ENCODE measurements at regions not wholly inside any gene's neighbourhood (a gene's known extent, or its start where the extent isn't known, plus 50 kb on each side); places are given as distances from the start of the nearest gene placed in this dataset.

DNA sequence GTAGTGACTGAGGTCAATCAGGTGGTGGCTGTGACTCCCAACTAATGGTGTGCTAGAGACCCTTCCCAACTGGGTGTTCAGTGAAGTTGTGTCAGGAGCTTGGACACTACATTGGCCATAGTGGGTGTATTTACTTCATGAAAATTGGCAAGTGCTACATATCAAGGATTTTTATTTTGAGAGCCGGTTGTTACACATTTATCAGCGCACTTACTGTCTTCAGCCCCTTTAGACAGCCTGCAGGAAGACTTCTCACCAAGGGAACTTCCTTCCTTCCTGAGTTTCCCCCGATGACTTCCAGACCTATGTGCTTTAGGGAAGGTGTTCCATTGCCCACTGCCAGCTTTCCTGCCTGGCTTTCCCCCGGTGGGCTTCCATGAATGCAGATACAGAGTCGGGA lies 261.2 kb downstream of the CBLN1 start:
- RAD21 ChIA-PET (ENCODE audit: low non-redundant PET in 1 of 2, low total read pairs in 2 of 2, uncharacterized antibody in 2 of 2, unreplicated experiment in 2 of 2): no interaction called here
- no peaks in the 10 kb centered on the region for H4K20me1 ChIP-seq (ENCODE audit: insufficient read depth)
- no peak overlapping the region for H3K9ac ChIP-seq (ENCODE audit: low read length)
- H3K4me2 ChIP-seq (ENCODE audit: low read length): no peak overlapping the region
- H3K36me3 ChIP-seq (ENCODE audit: control insufficient read depth in 1 of 2, insufficient read depth in 2 of 2, low read length in 2 of 2): no peaks in the 10 kb centered on the region
- POLR2A ChIA-PET: no interaction called here
- no peaks in the 10 kb centered on the region for H3K79me2 ChIP-seq (ENCODE audit: insufficient read depth, low read length)
- H3K27me3 ChIP-seq (ENCODE audit: insufficient read depth, low read length): peaks cover 6% of the 10 kb centered on the region
- H3K27ac ChIP-seq (ENCODE audit: low read depth, low read length): no peak overlapping the region
- CTCF ChIA-PET: no interaction called here
- no peaks in the 10 kb centered on the region for H3K9me2 ChIP-seq (ENCODE audit: insufficient read depth)
- no peaks in the 10 kb centered on the region for H3K9me3 ChIP-seq (ENCODE audit: control insufficient read depth in 1 of 2, insufficient read depth in 1 of 2, low read depth in 1 of 2, low read length in 2 of 2)
- no peak for ATAC-seq
- no peak for DNase-seq (ENCODE audit: low read depth, low spot score)
- TF ChIP-seq SP1 (IDR thresholded peaks at IDR 0.05; ENCODE audit: low read depth) (no peak), FOSL1 (IDR thresholded peaks at IDR 0.05; ENCODE audit: low read depth) (no peak), ELF1 (IDR thresholded peaks at IDR 0.05; ENCODE audit: borderline replicate concordance, low read depth) (no peak), YY1 (IDR thresholded peaks at IDR 0.05; ENCODE audit: extremely low read depth, insufficient replicate concordance, low read depth, low read length) (no peak)
- TF ChIP-seq, protein P1, sequence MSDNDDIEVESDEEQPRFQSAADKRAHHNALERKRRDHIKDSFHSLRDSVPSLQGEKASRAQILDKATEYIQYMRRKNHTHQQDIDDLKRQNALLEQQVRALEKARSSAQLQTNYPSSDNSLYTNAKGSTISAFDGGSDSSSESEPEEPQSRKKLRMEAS (IDR thresholded peaks at IDR 0.05): no peak
- peaks cover 10 to 24% of the 10 kb centered on the region in 2 experiments for H3K4me1 ChIP-seq (ENCODE audit: control insufficient read depth in 1 of 2, insufficient read depth in 2 of 2, low read length in 2 of 2)
- H2AFZ ChIP-seq (ENCODE audit: low read depth, low read length, poor library complexity, severe bottlenecking): no peak overlapping the region
- no peak overlapping the region for H3K4me3 ChIP-seq (replicated peaks in 1 of 2; ENCODE audit: low read depth in 1 of 2, low read length in 2 of 2)
- BruUV-seq (replicated peaks): no TSS peak
- intact Hi-C loops (cut with micrococcal nuclease): no loop called here

DNA sequence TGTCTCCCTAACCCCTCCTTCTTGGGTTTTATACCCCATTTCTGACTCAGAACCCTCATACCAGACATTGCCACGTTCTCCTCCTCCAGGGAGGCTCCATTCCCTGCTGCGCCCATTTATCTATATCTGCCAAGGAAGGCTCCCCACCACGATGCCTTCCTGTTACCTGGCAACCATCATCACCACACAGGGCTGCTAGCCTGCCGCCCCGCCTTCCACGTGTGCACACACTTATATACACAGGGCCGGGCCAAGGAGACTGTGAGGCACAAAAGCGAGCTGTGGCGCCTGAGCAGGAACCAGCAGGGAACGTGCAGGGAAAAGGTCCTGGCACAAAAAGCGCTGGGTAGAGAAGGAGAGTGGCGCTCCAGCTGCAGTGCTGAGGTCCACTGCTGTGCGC lies 261.8 kb downstream of the CBLN1 start:
- peaks cover 6% of the 10 kb centered on the region for H3K27me3 ChIP-seq (ENCODE audit: insufficient read depth, low read length)
- no TSS peak for BruUV-seq (replicated peaks)
- H3K4me3 ChIP-seq (replicated peaks in 1 of 2; ENCODE audit: low read depth in 1 of 2, low read length in 2 of 2): no peak overlapping the region
- H3K9me2 ChIP-seq (ENCODE audit: insufficient read depth): no peaks in the 10 kb centered on the region
- ChIA-PET RAD21 (ENCODE audit: low non-redundant PET in 1 of 2, low total read pairs in 2 of 2, uncharacterized antibody in 2 of 2, unreplicated experiment in 2 of 2) (no interaction called here), POLR2A (no interaction called here), CTCF (no interaction called here)
- H4K20me1 ChIP-seq (ENCODE audit: insufficient read depth): no peaks in the 10 kb centered on the region
- TF ChIP-seq EZH2 (IDR thresholded peaks at IDR 0.05) (no peak), CEBPB (IDR thresholded peaks at IDR 0.05; ENCODE audit: low read depth) (no peak), ZFX (IDR thresholded peaks at IDR 0.05) (no peak), EZH2phosphoT487 (IDR thresholded peaks at IDR 0.05; ENCODE audit: borderline replicate concordance) (no peak), FOSL1 (IDR thresholded peaks at IDR 0.05; ENCODE audit: low read depth) (no peak), ZNF274 (IDR thresholded peaks at IDR 0.05; ENCODE audit: low read depth, low read length) (no peak), SRF (IDR thresholded peaks at IDR 0.05; ENCODE audit: low read depth) (no peak), POLR2AphosphoS5 (IDR thresholded peaks at IDR 0.05; ENCODE audit: low read depth, low read length) (no peak), SP1 (IDR thresholded peaks at IDR 0.05; ENCODE audit: low read depth) (no peak)
- TF ChIP-seq, protein P1 (IDR thresholded peaks at IDR 0.05): no peak
- H2AFZ ChIP-seq (ENCODE audit: low read depth, low read length, poor library complexity, severe bottlenecking): no peak overlapping the region
- intact Hi-C loops (cut with micrococcal nuclease): no loop called here
- no peaks in the 10 kb centered on the region for H3K9me3 ChIP-seq (ENCODE audit: control insufficient read depth in 1 of 2, insufficient read depth in 1 of 2, low read depth in 1 of 2, low read length in 2 of 2)
- no peak overlapping the region for H3K4me2 ChIP-seq (ENCODE audit: low read length)
- no peaks in the 10 kb centered on the region for H3K36me3 ChIP-seq (ENCODE audit: control insufficient read depth in 1 of 2, insufficient read depth in 2 of 2, low read length in 2 of 2)
- H3K27ac ChIP-seq (ENCODE audit: low read depth, low read length): no peak overlapping the region
- DNase-seq (ENCODE audit: low read depth, low spot score): no peak
- H3K79me2 ChIP-seq (ENCODE audit: insufficient read depth, low read length): no peaks in the 10 kb centered on the region
- H3K9ac ChIP-seq (ENCODE audit: low read length): no peak overlapping the region
- ATAC-seq: no peak
- peaks cover 10 to 24% of the 10 kb centered on the region in 2 experiments for H3K4me1 ChIP-seq (ENCODE audit: control insufficient read depth in 1 of 2, insufficient read depth in 2 of 2, low read length in 2 of 2)
